ENCODE measurements at regions not wholly inside any gene's neighbourhood (a gene's known extent, or its start where the extent isn't known, plus 50 kb on each side); places are given as distances from the start of the nearest gene placed in this dataset.

- no peak for TF ChIP-seq CTCF (IDR thresholded peaks at IDR 0.05; ENCODE audit: unreplicated experiment)
Measured at GRCh38 chr12:63400718-63401117, 249.7 kb upstream of the AVPR1A start.

GRCh38 chr12:63400318-63400717 lies 249.3 kb upstream of the AVPR1A start:
- no peak for DNase-seq (ENCODE audit: low spot score)
- no peak overlapping the region for H3K4me3 Mint-ChIP-seq (ENCODE audit: unreplicated experiment)
- H3K4me1 Mint-ChIP-seq (ENCODE audit: unreplicated experiment): no peaks in the 10 kb centered on the region
- peaks cover 5% of the 10 kb centered on the region for H3K36me3 Mint-ChIP-seq (ENCODE audit: low read depth, unreplicated experiment)
- H3K9me3 Mint-ChIP-seq (ENCODE audit: unreplicated experiment): no peaks in the 10 kb centered on the region
- H3K27ac Mint-ChIP-seq (ENCODE audit: unreplicated experiment): no peak overlapping the region
- TF ChIP-seq CTCF (IDR thresholded peaks at IDR 0.05; ENCODE audit: unreplicated experiment): no peak
- peaks cover 9% of the 10 kb centered on the region for H3K27me3 Mint-ChIP-seq (ENCODE audit: unreplicated experiment)

More at GRCh38 chr12:63400718-63401117, 249.7 kb upstream of the AVPR1A start:
- peaks cover 5% of the 10 kb centered on the region for H3K36me3 Mint-ChIP-seq (ENCODE audit: low read depth, unreplicated experiment)
- H3K9me3 Mint-ChIP-seq (ENCODE audit: unreplicated experiment): no peaks in the 10 kb centered on the region
- no peak for DNase-seq (ENCODE audit: low spot score)
- no peak overlapping the region for H3K27ac Mint-ChIP-seq (ENCODE audit: unreplicated experiment)
- H3K4me1 Mint-ChIP-seq (ENCODE audit: unreplicated experiment): no peaks in the 10 kb centered on the region
- no peak overlapping the region for H3K4me3 Mint-ChIP-seq (ENCODE audit: unreplicated experiment)
- peaks cover 9% of the 10 kb centered on the region for H3K27me3 Mint-ChIP-seq (ENCODE audit: unreplicated experiment)

GRCh38 chr12:63397807-63398206 lies 246.8 kb upstream of the AVPR1A start:
- Mint-ChIP-seq H3K4me1 (ENCODE audit: unreplicated experiment) (no peaks in the 10 kb centered on the region), H3K4me3 (ENCODE audit: unreplicated experiment) (no peak overlapping the region), H3K27ac (ENCODE audit: unreplicated experiment) (no peak overlapping the region), H3K36me3 (ENCODE audit: low read depth, unreplicated experiment) (peaks cover 5% of the 10 kb centered on the region), H3K9me3 (ENCODE audit: unreplicated experiment) (no peaks in the 10 kb centered on the region), H3K27me3 (ENCODE audit: unreplicated experiment) (peaks cover 9% of the 10 kb centered on the region)
- TF ChIP-seq CTCF (IDR thresholded peaks at IDR 0.05; ENCODE audit: unreplicated experiment): no peak
- no peak for DNase-seq (ENCODE audit: low spot score)

- Mint-ChIP-seq H3K27me3 (ENCODE audit: unreplicated experiment) (peaks cover 9% of the 10 kb centered on the region), H3K9me3 (ENCODE audit: unreplicated experiment) (no peaks in the 10 kb centered on the region), H3K4me1 (ENCODE audit: unreplicated experiment) (no peaks in the 10 kb centered on the region), H3K27ac (ENCODE audit: unreplicated experiment) (no peak overlapping the region), H3K4me3 (ENCODE audit: unreplicated experiment) (no peak overlapping the region), H3K36me3 (ENCODE audit: low read depth, unreplicated experiment) (peaks cover 5% of the 10 kb centered on the region)
- TF ChIP-seq CTCF (IDR thresholded peaks at IDR 0.05; ENCODE audit: unreplicated experiment): no peak
- no peak for DNase-seq (ENCODE audit: low spot score)
Measured at GRCh38 chr12:63396135-63396534, 245.1 kb upstream of the AVPR1A start.

GRCh38 chr12:63394983-63395382 lies 244.0 kb upstream of the AVPR1A start:
- no peak overlapping the region for H3K27ac Mint-ChIP-seq (ENCODE audit: unreplicated experiment)
- H3K27me3 Mint-ChIP-seq (ENCODE audit: unreplicated experiment): peaks cover 9% of the 10 kb centered on the region
- no peak overlapping the region for H3K4me3 Mint-ChIP-seq (ENCODE audit: unreplicated experiment)
- H3K4me1 Mint-ChIP-seq (ENCODE audit: unreplicated experiment): peaks cover 2% of the 10 kb centered on the region
- TF ChIP-seq CTCF (IDR thresholded peaks at IDR 0.05; ENCODE audit: unreplicated experiment): no peak
- peaks cover 5% of the 10 kb centered on the region for H3K36me3 Mint-ChIP-seq (ENCODE audit: low read depth, unreplicated experiment)
- no peak for DNase-seq (ENCODE audit: low spot score)
- no peaks in the 10 kb centered on the region for H3K9me3 Mint-ChIP-seq (ENCODE audit: unreplicated experiment)

Data from endothelial cell (in vitro differentiated cells).